ENCODE measurements at regions not wholly inside any gene's neighbourhood (a gene's known extent, or its start where the extent isn't known, plus 50 kb on each side); places are given as distances from the start of the nearest gene placed in this dataset.

DNA sequence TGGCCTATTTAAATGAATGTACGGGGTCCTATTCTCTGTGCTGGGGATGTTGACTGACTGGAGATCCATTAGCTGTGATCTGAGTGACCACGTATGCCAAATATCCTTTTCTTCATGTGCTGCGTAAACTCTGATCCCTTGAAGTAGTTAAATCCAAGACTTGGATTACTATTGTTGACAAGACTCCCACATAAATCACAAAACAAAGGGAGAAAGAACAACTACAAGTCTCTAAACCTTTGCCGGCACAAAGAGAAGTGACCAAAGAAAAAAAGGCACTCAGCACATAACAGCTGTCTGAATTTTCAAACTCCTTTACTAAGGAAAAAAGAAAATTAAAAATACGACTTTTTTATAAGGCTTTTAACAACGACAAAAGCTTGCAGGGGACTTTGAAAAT, 559.9 kb upstream of the CDH8 start:
- Histone ChIP-seq H3K27ac (no peak overlapping the region), H3K9ac (ENCODE audit: low read depth in 2 of 2, low read length in 2 of 2) (no peak overlapping the region), H3K9me3 (no peaks in the 10 kb centered on the region), H3K4me1 (no peaks in the 10 kb centered on the region), H3K36me3 (no peaks in the 10 kb centered on the region), H3K4me3 (no peak overlapping the region), H3K27me3 (no peaks in the 10 kb centered on the region)
- intact Hi-C loops (cut with DNase I), result no loop called here
- DNase-seq, result no peak
- TF ChIP-seq, protein P1, sequence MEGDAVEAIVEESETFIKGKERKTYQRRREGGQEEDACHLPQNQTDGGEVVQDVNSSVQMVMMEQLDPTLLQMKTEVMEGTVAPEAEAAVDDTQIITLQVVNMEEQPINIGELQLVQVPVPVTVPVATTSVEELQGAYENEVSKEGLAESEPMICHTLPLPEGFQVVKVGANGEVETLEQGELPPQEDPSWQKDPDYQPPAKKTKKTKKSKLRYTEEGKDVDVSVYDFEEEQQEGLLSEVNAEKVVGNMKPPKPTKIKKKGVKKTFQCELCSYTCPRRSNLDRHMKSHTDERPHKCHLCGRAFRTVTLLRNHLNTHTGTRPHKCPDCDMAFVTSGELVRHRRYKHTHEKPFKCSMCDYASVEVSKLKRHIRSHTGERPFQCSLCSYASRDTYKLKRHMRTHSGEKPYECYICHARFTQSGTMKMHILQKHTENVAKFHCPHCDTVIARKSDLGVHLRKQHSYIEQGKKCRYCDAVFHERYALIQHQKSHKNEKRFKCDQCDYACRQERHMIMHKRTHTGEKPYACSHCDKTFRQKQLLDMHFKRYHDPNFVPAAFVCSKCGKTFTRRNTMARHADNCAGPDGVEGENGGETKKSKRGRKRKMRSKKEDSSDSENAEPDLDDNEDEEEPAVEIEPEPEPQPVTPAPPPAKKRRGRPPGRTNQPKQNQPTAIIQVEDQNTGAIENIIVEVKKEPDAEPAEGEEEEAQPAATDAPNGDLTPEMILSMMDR (IDR thresholded peaks at IDR 0.05), result no peak

- H3K4me3 ChIP-seq, result no peak overlapping the region
- H3K27ac ChIP-seq, result no peak overlapping the region
- no peaks in the 10 kb centered on the region for H3K27me3 ChIP-seq
- H3K4me1 ChIP-seq, result no peaks in the 10 kb centered on the region
- intact Hi-C loops (cut with DNase I), result no loop called here
- DNase-seq, result no peak
- H3K36me3 ChIP-seq, result no peaks in the 10 kb centered on the region
- H3K9ac ChIP-seq (ENCODE audit: low read depth in 2 of 2, low read length in 2 of 2), result no peak overlapping the region
- H3K9me3 ChIP-seq, result no peaks in the 10 kb centered on the region
- TF ChIP-seq, protein P1 (IDR thresholded peaks at IDR 0.05), result no peak
Measured at GRCh38 chr16:62586128-62586862, 550.1 kb upstream of the CDH8 start.

- H3K27me3 ChIP-seq, result no peaks in the 10 kb centered on the region
- H3K36me3 ChIP-seq, result no peaks in the 10 kb centered on the region
- DNase-seq, result no peak
- intact Hi-C loops (cut with DNase I), result no loop called here
- H3K9ac ChIP-seq (ENCODE audit: low read depth in 2 of 2, low read length in 2 of 2), result no peak overlapping the region
- H3K4me1 ChIP-seq, result no peaks in the 10 kb centered on the region
- no peak overlapping the region for H3K27ac ChIP-seq
- TF ChIP-seq, protein P1 (IDR thresholded peaks at IDR 0.05), result no peak
- no peak overlapping the region for H3K4me3 ChIP-seq
- H3K9me3 ChIP-seq, result no peaks in the 10 kb centered on the region
Measured at GRCh38 chr16:62585041-62585545, 548.9 kb upstream of the CDH8 start.

DNA sequence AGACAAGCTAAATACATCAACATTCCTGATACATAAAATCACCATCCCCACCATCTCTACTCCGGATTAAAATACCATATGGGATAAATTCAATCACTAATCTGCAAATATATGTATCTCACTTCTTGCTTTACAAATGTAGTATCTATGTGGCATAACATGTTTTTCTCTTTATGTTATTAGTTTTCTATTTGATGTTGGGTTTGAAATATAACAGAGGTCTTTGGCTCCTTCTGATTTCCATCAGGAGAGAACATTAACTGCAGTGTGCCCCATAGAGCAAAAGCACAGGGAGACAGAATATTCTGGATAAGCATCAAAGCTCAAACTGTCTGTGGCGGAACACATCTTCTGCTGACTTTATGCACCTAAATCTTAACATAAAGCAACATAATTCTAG, 547.2 kb upstream of the CDH8 start:
- intact Hi-C loops (cut with DNase I), result no loop called here
- H3K4me3 ChIP-seq, result no peak overlapping the region
- no peaks in the 10 kb centered on the region for H3K27me3 ChIP-seq
- TF ChIP-seq, protein P1 (IDR thresholded peaks at IDR 0.05), result no peak
- H3K4me1 ChIP-seq, result no peaks in the 10 kb centered on the region
- no peak for DNase-seq
- no peak overlapping the region for H3K9ac ChIP-seq (ENCODE audit: low read depth in 2 of 2, low read length in 2 of 2)
- no peaks in the 10 kb centered on the region for H3K9me3 ChIP-seq
- no peak overlapping the region for H3K27ac ChIP-seq
- H3K36me3 ChIP-seq, result no peaks in the 10 kb centered on the region

DNA sequence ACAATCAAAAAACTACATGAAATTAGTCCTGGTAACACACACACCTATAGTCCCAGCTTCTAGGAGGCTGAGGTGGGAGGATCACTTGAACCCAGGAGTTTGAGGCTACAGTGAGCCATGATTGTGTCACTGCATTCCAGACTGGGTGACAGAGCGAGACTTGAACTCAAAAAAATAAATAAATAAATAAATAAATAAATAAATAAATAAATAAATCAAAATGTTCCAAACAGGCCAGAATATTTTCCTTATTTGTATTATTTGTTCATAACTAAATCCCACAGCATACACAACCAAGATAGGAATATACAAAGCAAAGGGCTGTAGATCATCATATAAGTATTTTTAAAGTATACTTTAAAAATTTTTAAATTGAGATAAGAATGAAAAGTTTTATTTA, 537.2 kb upstream of the CDH8 start:
- Histone ChIP-seq H3K4me1 (no peaks in the 10 kb centered on the region), H3K27me3 (no peaks in the 10 kb centered on the region), H3K36me3 (no peaks in the 10 kb centered on the region), H3K4me3 (no peak overlapping the region), H3K9ac (ENCODE audit: low read depth in 2 of 2, low read length in 2 of 2) (no peak overlapping the region), H3K27ac (no peak overlapping the region), H3K9me3 (no peaks in the 10 kb centered on the region)
- TF ChIP-seq, protein P1 (IDR thresholded peaks at IDR 0.05), result no peak
- intact Hi-C loops (cut with DNase I), result no loop called here
- DNase-seq, result no peak

Data from colonic mucosa (tissue), 4 donors.